Neural progenitor cell (in vitro differentiated cells): ENCODE measurements at regions not wholly inside any gene's neighbourhood (a gene's known extent, or its start where the extent isn't known, plus 50 kb on each side); places are given as distances from the start of the nearest gene placed in this dataset. TPM values are rescaled to one million over a fixed set of nuclear protein-coding genes. Genes with fewer than 3 reads are reported as not detected.

Experiments used
- DNase-seq: peaks from one replicate; pipeline ENCODE4 v3.0.0-alpha.2; 2016; ENCODE audit warnings: low spot score
- H2AFZ ChIP-seq: fragments of 200-600 bp; sonication (generic); replicated peaks from 2 replicates; pipeline ENCODE4 v1.6.1; 2016; ENCODE audit warnings: antibody characterized with exemption
- H3F3A ChIP-seq: fragments of 200-600 bp; sonication (generic); 2 replicates; pipeline ENCODE4 v1.6.1; 2016; ENCODE audit warnings: antibody characterized with exemption, low read depth
- H3K27ac ChIP-seq: fragments of 200-600 bp; sonication (generic); 2 replicates; pipeline ENCODE4 v1.5.1; 2016; ENCODE audit warnings: mild to moderate bottlenecking
- H3K27me3 ChIP-seq: fragments of 200-600 bp; sonication (generic); 2 replicates; pipeline ENCODE4 v1.6.1; 2016; ENCODE audit warnings: mild to moderate bottlenecking, moderate library complexity
- H3K36me3 ChIP-seq: fragments of 200-600 bp; sonication (generic); 2 replicates; pipeline ENCODE4 v1.5.1; 2016
- H3K4me1 ChIP-seq: fragments of 200-600 bp; sonication (generic); 2 replicates; pipeline ENCODE4 v1.6.1; 2016; ENCODE audit warnings: mixed run types
- H3K4me2 ChIP-seq: fragments of 200-600 bp; sonication (generic); 2 replicates; pipeline ENCODE4 v1.6.1; 2016
- H3K4me3 ChIP-seq: fragments of 200-600 bp; sonication (generic); 2 replicates; pipeline ENCODE4 v1.5.1; 2016
- H3K79me2 ChIP-seq: fragments of 200-600 bp; sonication (generic); 2 replicates; pipeline ENCODE4 v1.6.1; 2016; ENCODE audit warnings: low read depth
- H3K9ac ChIP-seq: fragments of 200-600 bp; sonication (generic); 2 replicates; pipeline ENCODE4 v1.6.1; 2016
- H3K9me3 ChIP-seq: fragments of 200-600 bp; sonication (generic); 2 replicates; pipeline ENCODE4 v1.5.1; 2016; ENCODE audit warnings: low read depth
- H4K20me1 ChIP-seq: fragments of 200-600 bp; sonication (generic); 2 replicates; pipeline ENCODE4 v1.6.1; 2016; ENCODE audit warnings: low read depth
- H3K27ac Mint-ChIP-seq: 3 replicates; pipeline ENCODE4 v1.8.0; 2021; ENCODE audit warnings: mixed read lengths
- H3K27me3 Mint-ChIP-seq: 2 replicates; pipeline ENCODE4 v1.8.0; 2022; ENCODE audit warnings: low read depth, mild to moderate bottlenecking, inconsistent platforms, moderate library complexity, mixed read lengths; ENCODE audit not compliant: insufficient read depth
- H3K36me3 Mint-ChIP-seq: 3 replicates; pipeline ENCODE4 v1.8.0; 2021; ENCODE audit warnings: mixed read lengths
- H3K4me1 Mint-ChIP-seq: 3 replicates; pipeline ENCODE4 v1.8.0; 2021; ENCODE audit warnings: mixed read lengths
- H3K4me3 Mint-ChIP-seq: 3 replicates; pipeline ENCODE4 v1.8.0; 2021; ENCODE audit warnings: mild to moderate bottlenecking, moderate library complexity, mixed read lengths
- H3K9me3 Mint-ChIP-seq: 3 replicates; pipeline ENCODE4 v1.8.0; 2020; ENCODE audit warnings: mixed read lengths
- CTCF ChIP-seq: fragments of 200-600 bp; sonication (generic); IDR thresholded peaks from 2 replicates; pipeline ENCODE4 v1.5.1; 2017; ENCODE audit warnings: antibody characterized with exemption, mild to moderate bottlenecking
- EZH2 ChIP-seq: fragments of 200-600 bp; sonication (generic); IDR thresholded peaks from 2 replicates; pipeline ENCODE4 v1.6.1; 2017; ENCODE audit warnings: antibody characterized with exemption, mild to moderate bottlenecking, moderate library complexity
- EZH2phosphoT487 ChIP-seq: fragments of 200-600 bp; sonication (generic); IDR thresholded peaks from 2 replicates; pipeline ENCODE4 v1.6.1; 2017; ENCODE audit warnings: antibody characterized with exemption
- small RNA-seq: library from RNA; depleted of rRNA; stranded (forward); fragments of <200 nt; gene quantifications from one replicate; pipeline ENCODE3, GENCODE V24; 2015

GRCh38 chr20:41669708-41670263, 51.6 kb upstream of the CHD6 start:
- H3K4me3 Mint-ChIP-seq = no peak overlapping the region
- DNase-seq = no peak

GRCh38 chr20:41668057-41668749, 50.0 kb upstream of the CHD6 start:
- no peaks in the 10 kb centered on the region for H3K36me3 Mint-ChIP-seq
- no peak overlapping the region for H3K4me3 Mint-ChIP-seq
- no peak overlapping the region for H3K4me2 ChIP-seq
- no peaks in the 10 kb centered on the region for H3K4me1 Mint-ChIP-seq
- H3K36me3 ChIP-seq = no peaks in the 10 kb centered on the region
- no peaks in the 10 kb centered on the region for H3K9me3 Mint-ChIP-seq
- H3K79me2 ChIP-seq = no peaks in the 10 kb centered on the region
- no peaks in the 10 kb centered on the region for H3K4me1 ChIP-seq
- TF ChIP-seq EZH2 (no peak), CTCF (no peak), EZH2phosphoT487 (no peak)
- no peaks in the 10 kb centered on the region for H3F3A ChIP-seq
- no peak for DNase-seq
- H3K27ac Mint-ChIP-seq = no peak overlapping the region
- no peak overlapping the region for H3K9ac ChIP-seq
- H3K9me3 ChIP-seq = no peaks in the 10 kb centered on the region
- no peaks in the 10 kb centered on the region for H4K20me1 ChIP-seq
- H3K27me3 ChIP-seq = no peaks in the 10 kb centered on the region
- H2AFZ ChIP-seq = no peak overlapping the region
- no peaks in the 10 kb centered on the region for H3K27me3 Mint-ChIP-seq
- no peak overlapping the region for H3K27ac ChIP-seq
- H3K4me3 ChIP-seq = no peak overlapping the region

More at GRCh38 chr20:41669708-41670263, 51.6 kb upstream of the CHD6 start:
- Histone ChIP-seq H3K9me3 (no peaks in the 10 kb centered on the region), H3K9ac (no peak overlapping the region), H3K27me3 (no peaks in the 10 kb centered on the region), H3K36me3 (no peaks in the 10 kb centered on the region), H2AFZ (no peak overlapping the region), H3K79me2 (no peaks in the 10 kb centered on the region), H3K4me2 (no peak overlapping the region), H3K4me3 (no peak overlapping the region), H3F3A (no peaks in the 10 kb centered on the region), H3K4me1 (no peaks in the 10 kb centered on the region), H4K20me1 (no peaks in the 10 kb centered on the region), H3K27ac (no peak overlapping the region)
- H3K4me1 Mint-ChIP-seq = no peaks in the 10 kb centered on the region
- H3K27me3 Mint-ChIP-seq = no peaks in the 10 kb centered on the region
- H3K27ac Mint-ChIP-seq = no peak overlapping the region
- no peaks in the 10 kb centered on the region for H3K36me3 Mint-ChIP-seq
- H3K9me3 Mint-ChIP-seq = no peaks in the 10 kb centered on the region
- TF ChIP-seq CTCF = no peak
- TF ChIP-seq EZH2 = no peak
- no peak for TF ChIP-seq EZH2phosphoT487

Small RNAs in the stretch of these regions (small RNA-seq; reads per million reads assigned to genes)
- not detected for gene RF00568
- not detected for gene RNU6-1018P
